HCT116 (cell line): ENCODE measurements at regions not wholly inside any gene's neighbourhood (a gene's known extent, or its start where the extent isn't known, plus 50 kb on each side); places are given as distances from the start of the nearest gene placed in this dataset.

Experiments
- CTCF ChIP-seq, 3 experiments: fragments of 200-600 bp in 1 of 3; sonication (generic) in 1 of 3; IDR thresholded peaks in 2 of 3; conservative IDR thresholded peaks in 1 of 3; 2 replicates each; pipeline ENCODE4 v1.5.1; 2012 to 2017; ENCODE audit warnings: low read depth in 2 of 3, low read length in 2 of 3, antibody characterized with exemption in 1 of 3, borderline replicate concordance in 1 of 3, control low read depth in 1 of 3, mild to moderate bottlenecking in 1 of 3, mixed read lengths in 1 of 3, mixed run types in 1 of 3, moderate library complexity in 1 of 3; ENCODE audit not compliant: insufficient read depth in 1 of 3
- POLR2AphosphoS5 ChIP-seq: IDR thresholded peaks from 2 replicates; pipeline ENCODE4 v1.6.1; 2011; ENCODE audit warnings: mild to moderate bottlenecking, low read depth, low read length, moderate library complexity
- RAD21 ChIP-seq: IDR thresholded peaks from 2 replicates; pipeline ENCODE4 v1.6.1; 2012; ENCODE audit warnings: low read depth, mild to moderate bottlenecking

GRCh38 chr3:63740116-63740515, 79.0 kb upstream of the C3orf49 start:
- TF ChIP-seq CTCF (IDR thresholded peaks at IDR 0.05 in 2 of 3, conservative IDR thresholded peaks at IDR 0.05 in 1 of 3; ENCODE audit: borderline replicate concordance in 1 of 3, insufficient read depth in 1 of 3, low read depth in 2 of 3, low read length in 2 of 3) (no peak), RAD21 (no peak), POLR2AphosphoS5 (no peak)
